HG03575 (cell line): ENCODE measurements at regions not wholly inside any gene's neighbourhood (a gene's known extent, or its start where the extent isn't known, plus 50 kb on each side); places are given as distances from the start of the nearest gene placed in this dataset.
"Not testable (repeated sequence)": the region's sequence is repeated elsewhere in the genome, so short reads cannot be mapped to it uniquely, and the experiment has no call there.

ENCODE experiments used
- ATAC-seq: cut with Tn5 transposase; IDR thresholded peaks from one replicate; pipeline ENCODE4 v1.9.1; 2021; ENCODE audit not compliant: unreplicated experiment, insufficient number of reproducible peaks, low FRiP score; ENCODE audit errors: extremely low read depth

DNA sequence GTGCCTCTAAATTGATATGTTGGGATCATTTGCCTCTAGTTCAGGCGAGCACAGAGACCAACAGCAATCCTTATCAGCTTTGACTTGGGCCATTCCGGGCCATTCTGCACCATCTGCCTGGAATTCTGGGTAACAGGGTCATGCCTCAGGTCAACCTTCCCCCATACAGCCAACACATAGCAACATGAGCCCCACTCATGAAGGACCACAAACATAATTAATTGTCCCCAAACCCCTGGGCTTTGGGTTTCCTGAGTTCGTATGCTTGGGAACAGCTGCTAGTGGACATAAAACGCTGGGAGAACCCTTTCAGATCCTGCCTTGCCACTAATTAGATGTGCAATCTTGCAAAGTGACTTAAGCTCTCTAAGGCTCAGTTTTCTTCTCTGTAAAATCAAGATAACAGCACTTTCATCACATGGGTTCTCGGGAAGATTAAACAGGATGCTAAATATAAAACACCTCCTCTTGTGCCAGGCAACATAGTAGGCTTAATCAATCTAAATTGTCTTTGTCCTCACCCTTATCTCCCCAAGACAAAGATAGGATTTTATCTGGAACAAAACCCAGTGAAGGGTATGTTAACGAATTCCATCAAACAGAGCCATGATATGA, 426.5 kb downstream of the CD83 start:
- ATAC-seq = no peak

- no peak for ATAC-seq
Measured at GRCh38 chr6:14544666-14545065, 427.1 kb downstream of the CD83 start.

GRCh38 chr6:14545496-14545895, 427.9 kb downstream of the CD83 start:
- no peak for ATAC-seq

DNA sequence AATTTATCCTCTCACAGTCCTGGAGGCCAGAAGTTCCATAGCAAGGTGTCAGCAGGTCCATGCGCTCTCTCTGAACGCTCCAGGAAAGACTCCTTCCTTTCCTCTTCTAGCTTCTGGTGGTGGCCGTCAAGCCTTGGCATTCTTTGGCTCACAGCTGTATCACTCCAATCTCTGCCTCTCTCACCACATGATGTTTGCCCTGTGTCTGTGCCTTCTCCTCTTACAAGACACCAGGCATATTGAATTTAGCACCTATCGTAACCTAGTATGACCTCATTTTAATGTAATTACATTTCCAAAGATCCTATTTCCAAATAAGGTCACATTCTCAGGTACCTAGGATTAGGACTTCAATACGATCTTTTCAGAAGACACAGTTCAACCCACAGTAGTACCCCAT, 428.5 kb downstream of the CD83 start:
- ATAC-seq = no peak

DNA sequence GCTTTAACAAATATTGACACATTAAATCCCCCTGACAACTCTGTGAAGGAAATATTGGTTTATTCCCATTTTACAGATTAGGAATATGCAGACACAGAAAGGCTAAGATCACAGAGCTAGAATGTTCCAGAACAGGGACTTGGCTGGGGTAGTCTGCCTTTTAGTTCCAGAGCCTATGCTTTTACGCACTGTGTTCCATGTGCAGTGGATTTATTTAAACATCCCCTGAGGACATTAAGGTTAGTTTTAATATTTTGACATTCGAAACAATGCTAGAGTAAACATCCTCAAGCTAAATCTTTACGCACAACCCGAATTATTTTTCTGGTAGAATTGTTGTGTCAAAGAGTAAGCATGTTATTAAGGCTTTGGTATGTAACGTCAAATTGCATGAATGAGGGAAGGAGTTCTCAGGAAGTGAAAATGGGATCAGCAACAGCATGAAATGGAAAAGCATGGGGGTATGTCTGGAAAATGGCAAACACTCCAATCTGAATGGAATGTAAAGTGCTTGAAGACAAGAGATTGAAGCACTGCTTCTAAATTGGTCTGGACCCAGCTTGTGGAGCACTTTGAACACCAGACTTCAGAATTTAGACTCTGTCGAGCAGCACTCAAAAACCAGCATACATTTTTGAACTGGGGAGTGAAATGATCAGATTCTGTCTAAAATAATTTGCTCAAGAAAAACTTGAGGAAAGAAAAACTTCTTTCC, 429.9 kb downstream of the CD83 start:
- ATAC-seq = no peak

DNA sequence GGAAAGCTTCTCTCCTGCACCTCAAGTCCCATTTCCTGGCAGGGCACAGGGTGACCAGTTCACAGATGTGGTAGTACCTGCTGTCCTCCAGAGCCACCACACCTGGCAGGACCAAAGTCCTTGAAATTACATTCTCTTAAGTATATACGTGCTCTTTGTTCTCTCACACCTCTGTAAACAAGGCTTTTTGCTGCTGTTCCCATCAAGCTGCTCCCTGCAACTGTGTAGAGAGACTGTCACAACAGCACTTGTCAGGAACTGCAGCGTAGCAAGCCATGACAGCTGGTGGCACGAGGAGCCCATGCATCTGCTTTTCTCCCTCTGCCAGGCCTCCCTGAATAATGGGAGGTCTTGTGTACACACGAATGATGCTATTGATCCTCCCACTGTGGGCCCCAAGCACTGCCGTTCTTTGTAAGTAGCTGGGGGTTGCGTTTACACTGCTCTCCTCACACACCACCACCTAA, 431.8 kb downstream of the CD83 start:
- no peak for ATAC-seq

DNA sequence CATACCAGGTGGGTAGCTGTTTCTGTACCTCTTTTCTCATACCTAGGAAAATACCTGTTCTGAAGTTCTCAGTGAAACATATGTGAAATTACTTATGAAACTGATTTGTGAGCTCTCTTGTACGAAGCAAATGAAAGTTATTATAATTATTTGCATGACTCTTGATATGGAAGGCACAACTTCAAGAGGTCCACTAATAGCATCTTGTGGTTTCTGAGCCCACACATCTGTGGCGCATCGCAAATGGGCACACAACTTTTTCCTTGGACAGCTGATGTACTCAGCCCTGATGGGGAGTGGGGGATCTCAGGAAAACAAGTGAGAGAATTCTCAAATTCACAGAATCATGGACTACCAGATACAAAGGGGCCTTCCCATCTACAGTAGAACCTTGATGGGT, 432.3 kb downstream of the CD83 start:
- ATAC-seq = no peak

GRCh38 chr6:14550410-14550809, 432.8 kb downstream of the CD83 start:
- no peak for ATAC-seq

DNA sequence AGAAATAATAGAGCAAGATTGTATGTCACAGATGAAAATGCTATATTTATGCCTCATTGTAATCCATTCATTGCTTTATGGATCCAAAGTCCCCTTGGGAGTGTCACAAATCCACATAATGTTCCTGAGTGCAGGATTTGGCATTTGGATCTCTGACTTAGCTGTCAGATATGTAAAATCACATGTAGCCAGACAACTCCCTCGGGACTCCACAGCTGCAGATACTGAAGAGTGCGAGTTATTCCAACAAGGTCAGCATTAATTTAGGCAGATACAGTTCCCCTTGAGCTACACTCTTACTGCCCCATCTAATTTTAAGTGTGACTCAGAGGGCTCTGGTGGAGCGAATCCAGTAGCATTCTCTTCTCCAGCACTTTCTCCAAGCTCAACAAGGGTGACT, 433.2 kb downstream of the CD83 start:
- ATAC-seq = no peak

GRCh38 chr6:14551601-14552000, 434.0 kb downstream of the CD83 start:
- not testable (repeated sequence) for ATAC-seq

GRCh38 chr6:14552891-14553290, 435.3 kb downstream of the CD83 start:
- ATAC-seq = no peak

- no peak for ATAC-seq
Measured at GRCh38 chr6:14553515-14553914, 435.9 kb downstream of the CD83 start.

GRCh38 chr6:14555804-14556203, 438.2 kb downstream of the CD83 start:
- no peak for ATAC-seq

DNA sequence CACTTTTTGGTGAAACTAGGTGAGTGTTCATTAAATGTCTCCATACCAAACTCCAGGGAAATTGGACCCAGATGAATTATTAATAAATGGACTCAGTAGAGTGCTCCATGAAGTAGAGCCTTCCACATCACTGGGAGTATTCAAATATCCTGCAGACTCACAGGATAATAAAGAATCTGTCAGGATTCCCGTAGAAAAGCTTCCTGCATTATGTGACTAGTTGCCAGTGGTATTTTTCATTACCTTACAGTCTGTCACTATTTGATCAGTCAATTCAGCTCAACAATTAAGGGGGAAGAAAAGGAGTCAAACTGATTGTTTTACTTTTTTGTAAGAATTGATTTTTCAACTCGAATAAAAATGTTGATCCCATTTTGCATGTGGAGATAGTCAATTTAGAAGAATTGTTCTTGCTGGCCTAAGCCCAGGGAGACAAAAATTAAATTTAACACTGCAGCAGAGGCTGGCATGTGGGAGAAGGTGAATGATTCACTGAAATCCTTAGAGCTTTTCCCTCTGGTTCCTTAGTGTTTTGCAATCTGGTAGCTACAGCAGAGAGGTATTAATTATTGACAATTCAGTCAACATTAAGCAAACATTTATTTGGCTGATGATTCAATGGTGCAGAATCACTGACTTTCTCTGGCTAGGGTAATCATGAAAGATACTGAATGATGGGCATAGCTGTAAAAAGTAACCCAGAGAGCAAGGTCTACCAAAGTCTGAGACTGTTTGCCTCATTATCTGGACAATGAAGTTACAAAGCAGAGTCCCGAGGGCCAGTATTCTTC, 442.4 kb downstream of the CD83 start:
- no peak for ATAC-seq

DNA sequence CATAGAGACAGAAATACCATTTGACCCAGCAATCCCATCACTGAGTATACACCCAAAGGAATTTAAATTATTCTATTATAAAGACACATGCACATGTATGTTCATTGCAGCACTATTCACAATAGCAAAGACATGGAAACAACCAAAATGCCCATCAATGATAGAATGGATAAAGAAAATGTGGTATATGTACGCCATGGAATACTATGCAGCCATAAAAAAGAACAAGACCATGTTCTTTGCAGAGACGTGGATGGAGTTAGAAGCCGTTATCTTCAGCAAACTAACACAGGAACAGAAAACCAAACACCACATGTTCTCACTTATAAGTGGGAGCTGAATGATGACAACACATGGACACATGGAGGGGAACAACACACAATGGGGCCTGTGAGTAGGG, 444.0 kb downstream of the CD83 start:
- ATAC-seq = not testable (repeated sequence)

GRCh38 chr6:14567842-14568241, 450.3 kb downstream of the CD83 start:
- no peak for ATAC-seq

- ATAC-seq = no peak
Measured at GRCh38 chr6:14569394-14569793, 451.8 kb downstream of the CD83 start.

- ATAC-seq = not testable (repeated sequence)
Measured at GRCh38 chr6:14569874-14570273, 452.3 kb downstream of the CD83 start.

- no peak for ATAC-seq
Measured at GRCh38 chr6:14571001-14571400, 453.4 kb downstream of the CD83 start.

GRCh38 chr6:14571746-14572145, 454.2 kb downstream of the CD83 start:
- no peak for ATAC-seq
